Hematopoietic multipotent progenitor cell treated with erythropoietin and hydrocortisone succinate and interleukin-3 and kit ligand, for 8 days (in vitro differentiated cells): ENCODE measurements at regions not wholly inside any gene's neighbourhood (a gene's known extent, or its start where the extent isn't known, plus 50 kb on each side); places are given as distances from the start of the nearest gene placed in this dataset.
"Not testable (repeated sequence)": the region's sequence is repeated elsewhere in the genome, so short reads cannot be mapped to it uniquely, and the experiment has no call there.

Experiments
- DNase-seq: peaks from one replicate; pipeline ENCODE4 v3.0.0-alpha.2; 2015

- DNase-seq = no peak
Measured at GRCh38 chr7:136163340-136163801, 186.2 kb upstream of the MTPN start.

DNA sequence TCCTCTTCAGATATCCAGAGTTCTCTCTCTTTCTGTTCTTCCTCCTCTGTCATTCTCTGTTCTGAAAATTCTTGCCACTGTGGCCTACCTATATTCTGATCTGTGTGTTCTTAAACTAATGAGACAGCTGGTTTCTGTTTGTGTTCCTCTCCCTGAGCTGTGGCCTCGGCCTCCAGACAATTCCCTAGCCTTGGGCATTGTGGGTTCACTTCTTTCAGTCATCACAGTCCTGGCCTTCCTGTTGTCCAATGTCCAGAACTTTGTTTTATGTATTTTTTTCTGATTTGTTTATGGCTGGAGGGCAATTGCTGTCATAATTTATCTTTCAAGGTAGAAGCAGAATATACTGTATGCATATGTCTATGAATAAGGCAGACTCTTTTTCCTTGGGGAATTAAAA, 173.2 kb upstream of the MTPN start:
- no peak for DNase-seq

DNA sequence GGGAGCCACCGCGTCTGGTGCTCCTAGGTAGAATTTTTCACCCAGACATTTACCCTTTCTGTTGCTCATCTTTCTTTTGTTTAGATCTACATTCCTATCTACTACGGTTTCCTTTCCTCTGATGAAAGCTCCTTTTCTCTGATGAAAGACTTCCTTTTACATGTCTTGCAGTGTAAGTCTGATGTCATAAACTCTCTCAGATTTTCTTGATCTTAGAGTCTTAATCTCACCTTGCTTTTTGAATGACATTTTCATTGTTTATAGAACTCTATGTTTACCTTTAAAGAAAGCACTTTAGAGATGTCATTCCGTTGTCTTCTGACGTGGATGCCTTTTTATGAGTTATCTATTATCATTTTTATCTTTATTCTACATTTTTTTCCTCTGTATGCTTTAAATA, 171.8 kb upstream of the MTPN start:
- DNase-seq = no peak

DNA sequence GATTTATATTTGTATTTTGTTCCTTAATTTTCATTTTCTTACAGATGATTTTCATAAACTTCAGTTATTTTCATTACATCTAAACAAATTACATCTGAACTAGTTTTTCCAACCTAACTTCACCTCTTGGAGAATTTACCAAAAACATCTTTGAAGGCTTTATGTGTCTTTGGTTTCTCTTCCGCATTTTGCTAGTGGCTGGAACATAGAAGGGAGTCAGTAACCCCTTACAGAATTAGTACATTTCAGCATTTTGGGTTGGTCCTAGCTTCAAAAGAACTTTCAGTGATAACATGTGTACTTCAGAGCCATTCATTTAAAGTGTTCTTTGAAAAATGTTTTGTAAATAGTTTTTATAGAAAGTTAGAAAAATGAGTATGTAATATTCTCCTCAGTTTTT, 169.8 kb upstream of the MTPN start:
- no peak for DNase-seq

DNA sequence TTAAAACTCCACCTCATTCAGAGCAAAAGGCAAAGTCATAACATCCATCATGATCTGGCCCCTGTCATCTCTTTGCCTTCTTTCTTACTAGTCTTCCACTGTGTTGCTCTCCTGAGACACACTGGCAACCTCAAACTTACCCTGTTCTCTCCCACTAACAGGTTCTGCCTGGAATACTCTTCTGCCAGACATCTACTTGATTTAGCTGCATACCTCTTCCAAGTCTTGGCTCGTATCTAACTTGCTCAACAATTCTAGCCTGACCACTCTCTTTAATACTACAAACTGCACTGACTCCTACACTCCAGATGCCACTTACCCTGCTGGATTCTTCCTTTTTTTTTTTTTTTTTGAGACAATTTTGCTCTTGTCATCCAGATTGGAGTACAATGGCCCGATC, 167.0 kb upstream of the MTPN start:
- no peak for DNase-seq

DNA sequence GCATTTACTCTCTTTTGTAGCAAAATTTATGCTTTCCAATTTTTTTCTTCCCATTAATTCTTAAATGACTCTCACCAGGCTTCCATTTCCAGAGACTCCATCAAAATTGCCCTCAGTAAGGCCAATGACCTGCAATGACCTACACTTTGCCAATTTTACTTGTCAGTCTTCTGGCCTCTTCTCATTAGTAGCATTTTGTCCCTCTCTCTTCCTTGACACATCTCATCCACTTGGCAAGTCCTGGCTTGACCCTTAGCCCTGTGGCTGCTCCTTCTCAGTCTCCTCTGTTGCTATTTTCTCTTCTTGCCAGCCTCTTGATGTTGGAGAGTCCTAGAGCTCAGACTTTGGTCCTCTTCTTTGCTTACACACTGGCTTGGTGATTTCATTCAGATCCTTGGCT, 166.1 kb upstream of the MTPN start:
- DNase-seq = no peak

DNA sequence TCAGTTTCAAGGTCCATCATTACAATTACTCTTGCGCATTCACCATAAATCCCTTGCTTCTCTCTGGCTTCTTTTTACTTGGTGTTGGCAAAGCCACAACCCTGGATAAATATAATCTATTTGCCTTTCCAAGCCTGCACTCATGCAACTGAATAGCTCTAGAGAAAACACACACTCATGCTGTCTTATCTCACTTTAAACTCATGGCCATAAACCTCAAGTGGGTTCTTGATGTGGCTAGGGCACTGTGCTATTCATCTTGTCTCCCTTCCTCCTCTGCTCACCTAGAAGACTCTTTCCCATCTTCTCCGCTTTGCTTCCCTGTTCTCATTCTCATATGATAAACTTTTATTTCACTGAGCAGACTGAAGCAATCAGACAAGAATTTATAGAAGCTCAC, 165.4 kb upstream of the MTPN start:
- no peak for DNase-seq

DNA sequence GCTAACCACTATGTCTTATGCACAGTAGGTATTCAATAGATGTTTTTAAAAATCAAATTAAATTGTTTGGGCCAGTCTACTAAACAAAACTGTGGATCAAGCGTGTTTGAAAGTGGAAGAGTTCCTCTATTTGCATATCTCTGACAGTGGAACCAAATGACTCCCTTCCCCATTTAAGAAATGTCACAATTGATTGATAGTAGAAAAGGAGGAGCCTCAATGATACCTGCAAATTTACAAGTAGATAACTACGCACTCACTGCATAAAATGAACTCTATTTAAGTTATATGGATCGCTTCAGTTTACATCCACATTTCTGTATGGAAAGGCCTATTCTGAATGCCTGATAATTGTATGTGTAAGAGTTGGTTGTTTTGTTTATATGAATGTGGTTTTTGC, 163.3 kb upstream of the MTPN start:
- DNase-seq = no peak

GRCh38 chr7:136139417-136139816, 162.3 kb upstream of the MTPN start:
- no peak for DNase-seq

DNA sequence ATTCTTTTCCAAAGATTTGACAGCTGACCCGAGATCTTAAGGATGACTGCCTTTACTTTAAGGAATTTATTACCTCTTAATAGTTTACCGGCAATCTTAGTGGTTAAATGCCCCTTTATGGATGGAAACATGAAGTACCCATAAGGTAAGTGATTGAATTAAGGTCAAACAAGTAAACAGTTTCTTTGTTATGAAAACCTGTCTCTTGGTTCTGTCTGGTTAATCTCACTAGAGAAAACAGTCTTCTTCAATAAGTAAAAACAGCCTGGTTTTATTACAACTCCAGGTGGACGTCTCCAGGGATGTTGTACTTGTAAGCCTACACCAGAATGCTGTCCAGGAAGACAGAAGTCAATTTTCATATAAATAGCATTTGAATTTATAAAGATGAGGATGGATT, 161.8 kb upstream of the MTPN start:
- no peak for DNase-seq

GRCh38 chr7:136136906-136137454, 159.8 kb upstream of the MTPN start:
- no peak for DNase-seq

DNA sequence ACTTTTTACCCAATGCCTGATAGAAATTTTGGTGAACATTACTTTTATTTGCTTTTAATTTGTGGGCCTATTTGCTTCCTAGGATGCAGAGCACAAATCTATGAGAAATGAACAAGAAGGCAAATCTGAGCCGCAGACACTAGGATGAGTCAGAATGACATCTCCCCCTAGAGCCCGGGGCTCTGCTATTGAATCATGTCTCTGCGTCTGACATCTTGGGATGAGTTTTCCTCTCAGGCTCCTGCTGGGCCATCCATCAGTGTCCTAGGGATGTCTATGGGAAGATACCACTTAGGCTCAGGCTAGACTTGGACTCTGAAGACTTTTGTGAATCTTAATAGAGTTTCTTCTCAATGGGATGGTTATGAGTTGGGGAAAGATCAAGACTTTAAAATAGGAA, 157.3 kb upstream of the MTPN start:
- no peak for DNase-seq

GRCh38 chr7:136133551-136133950, 156.4 kb upstream of the MTPN start:
- DNase-seq = no peak

DNA sequence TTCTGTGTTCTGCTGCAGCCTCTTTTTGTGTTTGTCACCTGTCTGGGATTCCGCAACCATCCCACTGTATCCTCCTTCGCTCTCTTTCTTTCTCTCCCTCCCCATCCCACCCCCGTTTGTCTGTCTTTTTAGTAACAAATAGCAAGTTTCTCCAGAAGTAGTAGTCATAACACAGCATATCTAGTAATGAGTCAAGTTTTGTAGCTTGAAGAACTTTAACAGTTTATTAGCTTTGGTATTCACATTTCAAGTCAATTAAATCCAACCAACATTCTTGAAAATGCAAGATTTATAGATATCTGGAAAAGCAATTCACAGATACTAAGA, 154.1 kb upstream of the MTPN start:
- DNase-seq = no peak

- DNase-seq = no peak
Measured at GRCh38 chr7:136130511-136131303, 153.5 kb upstream of the MTPN start.

- no peak for DNase-seq
Measured at GRCh38 chr7:136128050-136128449, 150.9 kb upstream of the MTPN start.

- no peak for DNase-seq
Measured at GRCh38 chr7:136123352-136123751, 146.2 kb upstream of the MTPN start.

- no peak for DNase-seq
Measured at GRCh38 chr7:136122026-136122425, 144.9 kb upstream of the MTPN start.

DNA sequence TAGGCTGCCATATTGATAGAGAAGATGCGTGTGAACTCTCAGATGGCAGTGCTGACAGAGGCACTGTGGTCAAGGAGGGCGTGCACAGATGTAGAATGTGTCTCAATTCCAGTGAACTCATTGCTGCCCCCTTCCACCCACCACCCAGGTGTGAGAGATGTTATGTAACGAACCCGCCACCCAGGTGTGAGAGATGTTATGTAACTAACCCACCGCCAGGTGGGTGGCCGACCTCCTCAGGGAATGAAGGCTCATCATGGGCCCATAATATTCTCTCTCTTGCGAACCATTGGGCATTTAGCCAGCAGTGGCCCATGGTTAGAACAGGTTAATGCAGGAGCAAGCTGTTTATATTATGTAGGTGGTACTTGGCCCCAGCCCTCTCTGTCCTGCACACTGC, 140.4 kb upstream of the MTPN start:
- DNase-seq = no peak

DNA sequence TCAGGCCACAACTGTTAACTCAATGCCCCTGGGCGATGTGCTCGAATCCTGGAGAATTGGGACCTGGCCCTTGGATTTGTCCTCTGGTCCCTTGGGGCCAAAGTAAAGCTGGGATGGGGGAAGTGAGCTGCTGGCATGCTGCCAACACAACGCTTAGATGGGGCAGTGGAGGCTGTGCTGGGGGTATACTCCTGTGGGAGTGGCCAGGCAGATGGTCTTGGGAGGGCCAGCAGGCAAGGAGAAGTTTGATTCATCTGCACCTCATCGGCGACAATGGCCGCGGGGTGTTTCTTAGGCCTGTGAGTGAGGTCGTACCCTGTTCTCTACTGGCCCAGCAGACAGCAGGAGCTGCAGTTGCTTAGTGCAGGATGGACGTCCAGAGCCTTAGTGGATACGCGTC, 139.0 kb upstream of the MTPN start:
- no peak for DNase-seq

- DNase-seq = peak; percentile 59
Measured at GRCh38 chr7:136114966-136115762, 138.0 kb upstream of the MTPN start.

DNA sequence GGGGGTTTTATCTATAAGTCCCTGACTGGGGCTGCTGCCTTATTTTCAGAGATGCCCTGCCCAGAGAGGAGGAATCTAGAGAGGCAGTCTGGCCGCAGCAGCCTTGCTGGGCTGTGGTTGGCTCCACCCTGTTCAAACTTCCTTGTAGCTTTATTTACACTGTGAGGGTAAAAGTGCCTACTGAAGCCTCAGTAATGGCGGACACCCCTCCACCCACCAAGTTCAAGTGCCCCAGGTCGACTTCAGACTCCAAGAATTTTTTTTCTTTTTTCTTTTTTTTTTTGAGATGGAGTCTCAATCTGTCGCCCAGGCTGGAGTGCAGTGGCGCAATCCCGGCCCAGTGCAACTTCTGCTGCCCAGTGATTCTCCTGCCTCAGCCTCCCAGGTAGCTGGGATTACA, 137.3 kb upstream of the MTPN start:
- DNase-seq = not testable (repeated sequence)

DNA sequence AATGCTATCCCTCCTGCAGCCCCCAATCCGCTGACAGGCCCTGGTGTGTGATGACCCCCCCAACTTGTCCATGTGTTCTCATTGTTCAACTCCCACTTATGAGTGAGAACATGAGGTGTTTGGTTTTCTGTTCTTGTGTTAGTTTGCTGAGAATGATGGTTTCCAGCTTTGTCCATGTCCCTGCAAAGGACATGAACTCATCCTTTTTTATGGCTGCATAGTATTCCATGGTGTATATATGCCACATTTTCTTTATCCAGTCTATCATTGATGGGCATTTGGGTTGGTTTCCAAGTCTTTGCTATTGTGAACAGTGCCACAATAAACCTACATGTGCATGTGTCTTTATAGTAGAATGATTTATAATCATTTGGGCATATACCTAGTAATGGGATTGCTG, 131.9 kb upstream of the MTPN start:
- DNase-seq = not testable (repeated sequence)

GRCh38 chr7:136105191-136105590, 128.0 kb upstream of the MTPN start:
- no peak for DNase-seq
